Head of caudate nucleus (tissue), 42 donors: ENCODE measurements at regions not wholly inside any gene's neighbourhood (a gene's known extent, or its start where the extent isn't known, plus 50 kb on each side); places are given as distances from the start of the nearest gene placed in this dataset.

ENCODE experiments used
- DNase-seq, 42 donors: peaks; one replicate each; pipeline versions ENCODE4 v3.0.0 to v3.0.0-alpha.2; 2020 to 2021; ENCODE audit warnings: mixed read lengths in 7 of 42
- intact Hi-C: fragments of 100-400 bp; cut with DNase I; formaldehyde crosslinking; loops from one replicate; pipeline ENCODE4 v1.15.0; 2022

DNA sequence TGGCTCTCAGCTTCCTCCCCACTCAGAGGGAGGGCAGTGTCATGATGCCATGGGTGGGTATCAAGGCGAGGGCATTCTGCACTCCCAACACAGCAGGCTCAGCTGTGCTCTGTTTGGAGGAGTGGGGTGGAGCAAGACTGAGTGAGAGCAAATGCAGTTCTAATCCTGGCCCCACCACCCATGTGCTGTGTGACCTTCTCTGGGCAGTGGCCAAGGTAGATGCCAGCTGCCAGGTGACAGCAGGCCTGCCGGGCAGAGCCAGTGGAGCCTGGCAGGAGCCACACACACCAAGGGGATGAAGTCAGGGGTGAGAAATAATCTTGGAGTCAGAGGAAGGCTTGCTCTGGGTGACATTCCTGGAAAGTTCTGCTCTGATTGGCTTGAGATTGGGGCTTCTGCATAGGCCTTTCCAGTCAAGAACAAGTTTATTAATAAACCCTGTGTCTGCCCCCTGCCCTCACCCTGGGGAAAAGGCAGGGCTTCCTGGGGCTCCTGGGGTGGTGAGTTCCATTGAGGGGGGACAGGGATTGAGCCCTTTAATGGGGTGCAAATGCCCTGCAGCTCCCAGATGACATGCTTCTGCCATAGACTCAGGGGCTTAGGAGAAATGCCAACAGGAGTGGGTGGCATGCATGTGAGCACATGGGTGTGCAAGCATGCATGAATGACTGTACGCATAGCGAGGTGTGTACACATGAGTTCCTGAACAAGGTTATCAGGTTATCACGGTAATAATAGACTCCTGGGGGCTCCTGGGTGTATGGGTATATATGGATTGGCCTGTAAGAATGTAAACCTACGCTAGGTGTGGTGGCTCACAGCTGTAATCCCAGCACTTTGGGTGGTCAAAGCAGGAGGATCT lies 134.2 kb downstream of the MRPL14 start:
- DNase-seq = no peak
- intact Hi-C loops = no loop called here

DNA sequence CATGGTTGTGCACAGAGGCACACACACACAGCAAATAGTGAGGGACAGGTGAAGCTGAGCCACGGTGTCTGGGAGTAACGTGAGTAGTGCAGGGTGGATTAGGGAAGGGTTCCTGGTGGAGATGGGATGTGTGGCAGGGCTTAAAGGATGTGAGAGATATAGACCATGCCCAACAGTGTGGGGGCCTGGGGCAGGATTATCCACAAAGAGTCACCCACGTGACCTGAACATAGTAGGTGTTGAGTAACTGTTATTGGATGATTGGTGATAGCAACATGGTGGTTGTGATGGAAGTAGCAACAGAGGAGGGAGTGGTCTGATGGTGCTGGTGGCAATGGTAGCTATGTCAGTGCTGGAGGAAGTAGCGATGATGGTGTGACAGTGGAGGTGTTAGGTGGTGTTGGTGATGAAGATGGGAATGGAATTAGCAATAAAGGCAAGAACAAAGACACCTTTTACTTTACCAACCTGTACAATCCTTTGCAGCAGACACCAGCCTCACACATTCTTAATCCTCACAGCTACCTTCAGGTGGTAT lies 135.1 kb downstream of the MRPL14 start:
- DNase-seq = no peak
- intact Hi-C loops = no loop called here

DNA sequence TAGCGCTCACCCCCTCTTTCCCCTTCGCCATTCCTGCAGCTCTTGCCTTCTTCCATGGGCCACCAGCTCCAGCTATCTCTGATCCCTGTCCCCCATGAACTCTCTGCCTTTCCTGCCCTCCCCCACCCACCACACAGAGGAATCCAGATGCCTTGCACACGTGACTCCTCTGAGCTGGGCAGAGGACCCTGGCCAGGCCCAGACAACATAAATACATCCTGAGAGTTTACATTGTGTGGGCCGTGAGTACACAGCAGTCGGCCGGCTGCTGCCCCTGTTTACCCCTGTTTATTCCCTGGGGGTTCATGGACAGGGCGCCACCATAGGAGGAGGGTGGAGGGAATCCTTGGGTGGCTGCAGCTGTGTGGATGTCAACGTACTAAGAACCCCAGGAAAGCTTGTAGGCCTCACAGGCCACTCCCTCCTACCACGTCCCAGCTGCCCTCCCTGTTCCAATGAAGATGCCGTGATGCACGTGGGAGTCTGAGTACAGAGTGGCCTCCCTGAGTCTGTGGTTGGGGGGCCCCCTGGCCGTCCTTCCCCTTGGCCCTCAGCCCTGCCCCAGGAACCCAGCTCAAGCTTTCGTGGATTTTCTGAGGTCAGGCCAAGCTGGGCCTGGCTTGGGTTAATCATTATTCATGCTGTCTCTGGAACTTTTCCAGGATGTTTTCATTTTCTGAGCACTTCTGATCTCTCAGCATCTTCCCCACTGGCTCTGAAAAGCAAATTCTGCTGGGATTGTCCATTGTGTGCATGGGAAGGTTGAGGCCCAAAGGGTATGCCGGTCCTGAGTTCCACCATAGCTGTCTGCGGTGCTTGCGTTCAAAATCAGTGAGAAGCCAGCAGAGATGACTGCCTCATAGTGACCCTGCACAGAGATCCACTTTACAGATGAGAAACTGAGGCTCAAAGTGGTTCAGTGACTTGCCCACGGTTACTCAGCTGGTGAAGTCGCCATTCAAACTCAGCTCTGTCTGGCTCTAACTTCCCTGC lies 136.3 kb downstream of the MRPL14 start:
- intact Hi-C loops = no loop called here
- DNase-seq = no peak

DNA sequence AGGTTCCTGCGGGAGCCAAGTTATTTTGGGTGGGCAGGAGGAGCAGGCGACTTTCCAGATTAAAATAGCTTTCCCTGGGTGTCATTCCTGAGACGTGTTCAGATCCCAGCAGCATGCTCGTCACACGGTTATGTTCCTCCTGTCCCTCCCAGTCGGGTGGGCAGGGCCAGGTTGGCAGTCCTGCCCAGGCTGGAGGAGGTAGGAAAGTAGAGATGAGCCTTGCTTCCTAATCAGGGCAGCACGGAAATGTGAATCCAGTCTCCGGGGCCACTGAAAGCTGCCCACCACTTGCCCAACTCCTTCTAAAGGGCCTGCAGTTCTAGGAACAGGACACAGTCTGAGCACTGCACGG lies 137.0 kb downstream of the MRPL14 start:
- intact Hi-C loops = no loop called here
- peak in 27 of 42 donors; percentile 12 to 77 (median 40) for DNase-seq

DNA sequence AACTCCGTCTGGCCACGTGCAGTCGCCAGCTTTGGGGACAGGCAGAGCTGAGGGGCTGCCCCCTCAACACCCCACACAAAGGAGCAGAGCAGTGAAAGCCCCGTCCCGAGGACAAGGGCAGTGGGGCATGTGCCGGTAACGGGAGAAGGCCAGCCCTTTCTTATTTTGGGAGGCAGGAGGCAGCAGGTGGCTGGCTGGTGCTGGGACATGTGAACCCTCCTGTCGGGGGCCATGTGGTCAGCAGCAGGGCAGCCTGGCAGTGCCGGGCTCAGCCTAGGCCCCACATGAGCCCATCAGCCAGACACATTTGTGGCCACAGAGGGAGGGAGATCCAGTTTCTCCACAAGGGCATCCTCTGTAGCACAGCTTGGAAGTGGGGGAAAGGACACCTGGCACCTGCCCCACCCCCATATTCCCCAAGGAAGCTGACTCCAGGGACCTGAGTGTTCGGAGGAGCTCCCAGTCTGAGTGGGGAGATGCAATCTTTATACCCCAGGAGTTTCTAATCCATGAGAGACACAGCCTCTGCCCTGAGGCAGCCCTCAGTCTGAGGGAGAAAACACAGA lies 137.6 kb downstream of the MRPL14 start:
- intact Hi-C loops = no loop called here
- DNase-seq = no peak

DNA sequence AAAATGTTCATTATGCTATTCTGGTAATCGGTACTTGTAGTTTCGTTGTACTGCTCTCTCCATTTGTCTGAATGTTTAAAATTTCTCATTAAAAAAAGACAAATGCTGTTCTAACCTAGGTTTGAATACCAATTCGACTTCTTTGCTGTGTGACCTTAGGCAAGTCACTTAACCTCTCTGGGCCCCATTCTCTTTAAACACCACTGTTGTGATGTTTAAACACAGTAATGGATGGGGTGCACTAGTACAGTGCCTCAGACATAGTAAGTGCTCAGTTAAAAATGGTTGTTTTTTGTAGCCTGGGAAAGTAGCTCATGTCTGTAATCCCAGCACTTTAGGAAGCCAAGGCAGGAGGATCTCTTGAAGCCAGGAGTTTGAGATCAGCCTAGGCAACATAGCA lies 138.5 kb downstream of the MRPL14 start:
- DNase-seq = no peak
- intact Hi-C loops = no loop called here

DNA sequence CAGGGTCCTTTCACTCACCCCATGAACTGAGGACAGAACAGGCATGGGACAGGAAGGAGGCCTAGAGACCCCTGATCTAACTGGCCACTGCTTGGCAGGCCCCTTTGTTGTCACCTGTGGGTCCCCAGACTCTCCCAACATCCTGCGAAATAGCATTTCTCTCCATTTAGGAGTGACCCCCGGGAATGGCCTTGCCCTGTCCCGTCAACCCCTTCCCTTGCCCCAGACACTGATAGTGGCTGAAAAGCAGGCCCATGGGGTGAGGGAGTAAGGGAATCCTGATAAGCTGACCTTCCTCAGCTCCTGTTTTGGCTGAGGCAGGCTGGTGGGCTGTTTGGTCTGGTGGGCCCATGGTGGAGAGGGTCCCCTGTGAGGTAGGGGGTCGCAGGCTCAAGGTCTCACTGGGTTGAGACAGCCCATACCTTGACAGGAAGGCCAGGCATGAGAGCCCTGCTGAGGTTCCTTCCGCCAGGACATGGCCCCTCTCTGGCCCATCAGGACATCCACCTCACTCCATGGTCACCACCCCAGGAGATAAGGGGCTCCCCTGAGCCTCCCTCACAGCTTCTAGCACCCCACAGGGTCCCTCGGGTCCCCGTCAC lies 139.3 kb downstream of the MRPL14 start:
- intact Hi-C loops = no loop called here
- DNase-seq = no peak

DNA sequence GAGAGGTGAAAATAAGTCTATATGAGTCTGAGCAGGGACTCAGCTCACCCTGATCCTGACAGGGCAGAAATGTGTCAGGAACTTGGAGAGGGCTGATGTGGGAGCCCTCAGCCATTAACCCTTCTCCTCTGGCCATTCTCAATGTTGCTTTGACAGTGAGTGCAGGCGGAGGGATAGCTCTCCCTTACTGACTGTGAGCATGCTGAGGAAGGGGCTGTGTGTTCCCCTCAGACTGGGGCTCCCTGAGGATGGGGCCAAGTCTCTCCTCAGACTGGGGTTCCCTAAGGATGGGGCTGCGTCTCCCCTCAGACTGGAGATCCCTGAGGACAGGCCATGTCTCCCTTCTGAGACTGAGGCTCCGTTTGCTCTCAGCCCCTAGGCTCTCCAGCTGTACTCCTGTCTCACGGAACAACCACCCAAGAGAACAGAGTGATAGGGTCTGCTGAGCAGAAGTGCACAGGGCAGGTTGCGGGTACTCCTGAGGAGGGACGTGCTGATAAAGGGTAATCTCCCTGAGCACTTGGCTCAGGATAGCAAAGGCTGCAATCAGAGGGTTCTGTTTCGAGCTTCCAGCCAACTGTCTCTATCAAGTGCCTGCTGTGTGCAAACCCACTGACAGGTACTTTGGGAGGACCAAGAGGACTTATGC lies 141.0 kb downstream of the MRPL14 start:
- peak in 1 of 42 donors; percentile 0 for DNase-seq
- intact Hi-C loops = no loop called here

DNA sequence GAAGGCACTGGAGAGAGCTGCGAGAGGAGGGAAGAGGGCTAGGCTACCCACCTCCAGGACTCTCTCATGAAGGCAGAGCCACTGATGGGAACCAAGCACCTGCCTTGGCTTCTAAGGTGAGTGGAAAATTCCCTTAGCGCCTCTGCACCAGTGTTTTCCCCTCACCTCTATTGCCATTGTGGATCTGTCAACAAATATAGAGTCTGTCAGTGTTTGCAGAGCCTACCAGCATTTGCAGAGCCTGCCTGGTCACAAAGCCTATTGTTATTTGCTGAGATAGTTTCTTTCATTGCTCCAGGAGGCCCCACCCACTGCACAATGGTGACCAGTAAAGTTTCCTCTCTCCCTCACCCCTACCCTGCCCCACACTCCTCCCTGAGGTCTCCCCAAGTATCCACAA lies 141.9 kb downstream of the MRPL14 start:
- intact Hi-C loops = no loop called here

DNA sequence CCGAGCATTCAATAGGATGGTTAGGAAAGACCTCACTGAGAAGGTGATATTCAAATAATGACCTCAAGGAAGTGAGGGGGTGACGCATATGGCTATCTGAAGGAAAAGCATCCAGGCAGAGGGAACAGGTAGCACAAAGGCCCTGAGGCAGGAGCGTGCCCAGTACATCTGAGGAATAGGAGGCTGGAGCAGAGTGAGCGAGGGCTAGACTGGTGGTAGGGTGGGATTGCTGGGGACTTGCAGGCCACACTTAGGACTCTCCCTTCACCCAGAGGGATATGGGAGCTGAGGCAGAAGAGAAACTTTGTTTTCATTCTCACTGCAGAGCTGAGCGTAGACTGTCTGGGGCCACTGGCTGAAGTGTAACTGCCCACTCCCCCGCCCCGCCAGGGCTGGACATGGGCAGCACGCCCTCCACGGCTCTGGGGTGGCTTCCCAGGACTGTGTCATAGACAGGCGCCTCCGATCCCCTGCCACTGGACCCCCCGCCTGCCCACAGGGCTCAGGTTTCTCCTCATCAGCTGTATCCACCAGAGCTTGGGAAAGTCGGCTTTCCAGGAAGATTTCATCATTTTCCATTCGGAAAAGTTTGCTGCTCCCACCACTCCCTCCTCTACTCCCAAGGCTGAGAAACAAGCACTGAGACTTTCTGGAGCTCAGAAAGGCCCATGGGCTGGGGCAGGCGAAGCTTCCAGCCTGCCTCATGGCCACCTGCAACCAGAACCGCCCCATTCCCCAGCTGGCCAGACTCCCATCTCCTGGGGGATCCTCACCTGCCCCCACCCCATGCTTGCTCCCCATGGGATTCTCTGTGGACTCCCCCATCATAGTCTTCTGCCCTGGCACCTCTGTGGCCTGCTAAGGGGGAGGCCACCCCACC lies 142.6 kb downstream of the MRPL14 start:
- intact Hi-C loops = no loop called here
- peak in 3 of 42 donors; percentile 2 to 18 (median 7) for DNase-seq

More for the DNA sequence above, 141.9 kb downstream of the MRPL14 start:
- peak in 1 of 42 donors; percentile 0 for DNase-seq

DNA sequence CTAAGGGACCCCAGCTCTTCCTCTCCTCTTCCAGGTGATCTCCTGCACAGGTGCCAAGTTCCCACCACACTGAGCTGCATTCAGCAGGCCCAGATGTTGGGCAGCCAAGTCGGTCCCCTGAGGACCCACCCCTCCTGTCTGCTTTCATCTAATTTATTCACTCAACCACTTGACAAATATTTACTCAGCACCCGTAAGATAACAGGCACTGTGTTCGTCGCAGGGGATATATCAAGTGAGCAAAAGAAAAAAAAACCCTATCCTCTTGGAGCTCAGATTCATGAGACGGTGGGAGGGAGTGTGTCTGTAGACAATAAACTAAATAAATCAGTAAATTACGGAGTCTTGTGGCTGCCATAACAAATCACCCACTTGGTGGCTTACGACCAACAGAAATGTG lies 143.6 kb downstream of the MRPL14 start:
- DNase-seq = peak in 2 of 42 donors; percentile 7 to 19
- intact Hi-C loops = no loop called here

DNA sequence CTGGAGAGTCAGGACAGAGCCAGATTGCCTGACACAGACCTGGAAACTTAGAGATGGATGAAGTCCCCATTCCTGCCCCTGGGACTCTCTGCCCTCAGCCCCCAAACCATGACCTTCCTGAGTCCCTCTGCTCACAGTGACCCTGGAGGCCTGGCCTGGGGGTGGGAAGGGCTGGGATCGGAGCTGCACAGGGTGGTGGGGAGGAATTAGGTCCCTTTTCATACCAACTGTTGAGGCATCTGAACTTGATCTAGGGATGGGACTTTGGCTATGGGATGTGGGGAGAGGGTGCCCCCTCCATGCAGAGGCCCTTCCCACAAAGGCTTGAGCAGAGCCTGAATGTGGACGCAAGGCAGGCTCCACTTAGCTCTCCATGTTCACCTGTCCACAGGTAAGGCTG lies 144.1 kb downstream of the MRPL14 start:
- DNase-seq = peak in 3 of 42 donors; percentile 0 to 8 (median 5)
- intact Hi-C loops = no loop called here

DNA sequence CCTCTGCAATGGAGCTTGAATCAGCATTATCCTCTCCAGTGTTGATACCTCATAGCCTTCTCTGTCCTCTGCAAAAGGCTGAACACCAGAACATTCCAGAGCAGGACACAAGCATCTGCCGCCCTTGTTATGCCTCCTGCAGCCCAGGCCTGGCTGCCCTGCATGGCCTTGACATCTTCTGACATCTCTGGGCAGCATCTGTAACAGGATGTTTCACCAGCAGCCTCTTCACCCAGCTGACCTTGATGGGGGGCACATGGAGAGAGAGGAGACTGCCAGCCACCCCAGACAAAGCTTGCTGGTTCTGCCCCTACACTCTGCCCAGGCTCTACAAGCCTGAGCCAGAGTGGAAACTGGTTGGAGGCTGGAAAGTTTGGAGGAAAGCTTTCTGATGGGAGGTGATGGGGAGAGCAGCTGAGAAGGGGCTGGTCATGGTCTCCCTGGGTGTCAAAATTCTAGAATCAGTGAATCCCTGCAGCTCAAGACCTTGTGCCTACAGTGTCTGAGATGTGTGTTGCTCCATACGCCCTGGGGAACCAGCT lies 145.1 kb downstream of the MRPL14 start:
- intact Hi-C loops = no loop called here
- peak in 3 of 42 donors; percentile 2 to 7 (median 4) for DNase-seq

DNA sequence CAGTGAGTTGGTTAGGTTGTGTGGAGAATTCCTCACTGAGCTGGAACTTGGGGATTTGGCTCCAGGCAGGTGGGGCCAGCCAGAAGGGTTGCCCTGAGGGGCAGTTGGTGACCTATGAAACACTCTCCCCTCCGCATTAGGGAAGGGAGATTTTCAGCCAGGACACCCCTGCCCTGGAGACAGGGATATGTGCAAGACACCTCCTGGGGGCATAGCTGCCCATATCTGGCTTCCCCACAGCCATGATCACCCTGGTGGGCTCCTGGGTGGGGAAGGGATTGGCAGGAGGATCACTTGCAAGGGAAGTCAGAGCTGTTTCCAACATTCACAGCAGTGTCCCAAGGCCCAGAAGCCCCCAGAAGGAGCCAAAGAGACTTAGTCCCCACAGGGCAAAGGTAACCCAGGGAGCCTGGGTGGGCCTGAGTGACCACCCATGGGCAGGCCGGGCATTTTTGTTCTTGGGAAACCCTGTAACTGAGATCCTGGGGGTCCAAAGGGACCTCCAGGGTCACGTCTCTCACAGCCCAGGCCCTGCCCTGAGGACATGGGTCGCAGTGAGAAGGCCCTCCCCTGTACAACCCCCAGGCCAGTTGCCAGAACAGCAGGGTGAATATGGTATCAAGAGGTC lies 145.8 kb downstream of the MRPL14 start:
- DNase-seq = peak in 9 of 42 donors; percentile 0 to 29 (median 6)
- intact Hi-C loops = no loop called here

DNA sequence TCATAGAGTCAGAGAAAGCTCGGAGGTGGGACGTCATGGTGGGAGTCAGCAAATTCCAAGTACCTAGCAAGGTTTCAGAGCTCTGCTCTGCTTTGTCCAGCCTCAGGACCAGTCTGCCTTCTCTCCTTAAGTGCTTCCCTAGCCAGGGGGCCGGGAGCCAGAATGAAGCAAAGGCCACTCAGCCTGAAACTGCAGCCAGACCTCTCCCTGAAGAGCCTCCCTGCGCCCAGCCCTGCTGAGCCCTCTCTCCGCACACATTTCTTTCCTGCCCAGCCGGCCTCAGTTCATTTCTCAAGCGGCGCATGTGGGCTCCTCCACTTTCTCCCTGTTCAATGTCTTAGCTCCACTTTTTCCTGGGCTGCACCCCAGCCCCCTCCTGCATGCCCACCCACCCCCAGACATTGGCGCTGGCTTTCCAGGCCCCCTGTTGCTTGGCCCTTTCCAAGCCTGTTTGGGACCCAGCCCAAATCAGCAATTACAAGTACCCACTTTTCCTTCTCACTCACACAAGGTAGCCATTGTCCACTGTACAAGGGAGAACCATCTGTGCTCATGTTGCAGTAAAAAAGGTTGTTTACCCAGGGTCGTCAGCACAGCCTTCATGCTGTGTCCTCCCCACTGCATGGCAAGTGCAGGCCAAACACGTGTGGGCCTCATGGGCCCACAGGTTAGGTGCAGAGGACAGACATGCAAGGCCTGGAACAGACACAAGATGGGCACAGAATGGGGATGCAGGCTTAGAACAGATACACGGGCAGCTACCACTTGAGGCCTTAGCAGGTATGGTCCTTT lies 147.1 kb downstream of the MRPL14 start:
- intact Hi-C loops = no loop called here
- peak in 16 of 42 donors; percentile 0 to 49 (median 24) for DNase-seq

DNA sequence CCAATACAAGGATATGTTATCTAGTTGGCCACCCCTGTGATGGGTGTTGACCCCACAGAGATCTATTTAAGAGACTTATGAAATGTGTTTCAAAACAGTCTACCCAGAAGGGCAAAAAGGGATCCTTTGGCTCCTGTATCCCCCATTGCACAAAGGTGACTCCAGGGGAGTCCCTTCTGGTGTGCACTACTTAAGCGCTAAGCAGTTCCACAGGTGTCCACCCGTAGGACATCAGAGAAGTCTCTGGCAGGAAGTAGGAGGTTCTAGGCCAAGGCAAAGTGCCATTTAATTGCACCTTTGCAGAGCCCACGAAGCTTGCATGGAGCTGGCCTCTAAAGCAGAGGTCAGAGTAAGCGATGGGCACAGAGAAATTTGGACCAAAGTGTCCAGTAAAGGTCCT lies 147.7 kb downstream of the MRPL14 start:
- peak in 2 of 42 donors; percentile 1 to 4 for DNase-seq
- intact Hi-C loops = no loop called here
